H1 (cell line): ENCODE measurements at regions not wholly inside any gene's neighbourhood (a gene's known extent, or its start where the extent isn't known, plus 50 kb on each side); places are given as distances from the start of the nearest gene placed in this dataset.

Experiments used
- CTCF ChIA-PET: fragments of 300-600 bp; sonication (Branson Sonifier 250); formaldehyde crosslinking; loops from one replicate; lab custom pipeline; 2021; ENCODE audit not compliant: partially characterized antibody; lab: Charles Lee
- POLR2A ChIA-PET: fragments of 300-600 bp; sonication (Branson Sonifier 250); formaldehyde crosslinking; loops from one replicate; lab custom pipeline; 2021; ENCODE audit warnings: inconsistent platforms; ENCODE audit not compliant: partially characterized antibody; lab: Charles Lee
- DNase-seq, 2 experiments: peaks; one replicate each; pipeline versions ENCODE4 v3.0.0 to v3.0.0-alpha.2; 2010 to 2022; ENCODE audit warnings: low spot score in 2 of 2, low read depth in 1 of 2, mixed read lengths in 1 of 2
- FAIRE-seq: peaks from 2 replicates; lab custom pipeline; 2011; peaks lifted over from hg19 to GRCh38; lab: Jason Lieb, UNC
- H2AFZ ChIP-seq: 2 replicates; pipeline ENCODE4 v1.8.1; 2012; ENCODE audit warnings: low read length, inconsistent platforms
- H2AK5ac ChIP-seq: 2 replicates; pipeline ENCODE4 v1.6.1; 2013; ENCODE audit warnings: low read depth, low read length
- H2BK120ac ChIP-seq: replicated peaks from 2 replicates; pipeline ENCODE3; 2013; ENCODE audit warnings: low read depth, low read length, inconsistent platforms
- H2BK12ac ChIP-seq: 2 replicates; pipeline ENCODE4 v1.6.1; 2013; ENCODE audit warnings: low read depth, low read length
- H2BK15ac ChIP-seq: 2 replicates; pipeline ENCODE4 v1.6.1; 2013; ENCODE audit warnings: low read length
- H2BK20ac ChIP-seq: 2 replicates; pipeline ENCODE4 v1.6.1; 2013; ENCODE audit warnings: low read length
- H2BK5ac ChIP-seq: 2 replicates; pipeline ENCODE4 v1.6.1; 2013; ENCODE audit warnings: low read depth, low read length
- H3K14ac ChIP-seq: 2 replicates; pipeline ENCODE4 v1.6.1; 2013; ENCODE audit warnings: inconsistent platforms; ENCODE audit not compliant: insufficient read length
- H3K18ac ChIP-seq: 2 replicates; pipeline ENCODE4 v1.6.1; 2013; ENCODE audit warnings: low read length; ENCODE audit errors: extremely low read depth
- H3K23ac ChIP-seq: 2 replicates; pipeline ENCODE4 v1.6.1; 2013; ENCODE audit warnings: inconsistent platforms; ENCODE audit not compliant: insufficient read length
- H3K23me2 ChIP-seq: 2 replicates; pipeline ENCODE4 v1.6.1; 2013; ENCODE audit warnings: low read depth, low read length
- H3K27ac ChIP-seq: 2 replicates; pipeline ENCODE4 v1.6.1; 2011; ENCODE audit warnings: low read depth, low read length, inconsistent platforms
- H3K27me3 ChIP-seq, 4 experiments: replicated peaks in 1 of 4; 1 replicate in 1 of 4; 2 replicates in 3 of 4; pipeline versions ENCODE4 v1.6.1 to v1.8.1; 2011 to 2013; ENCODE audit warnings: low read length in 3 of 4, mild to moderate bottlenecking in 3 of 4, inconsistent platforms in 2 of 4, mixed read lengths in 2 of 4, moderate library complexity in 1 of 4; ENCODE audit not compliant: control insufficient read depth in 3 of 4, insufficient read depth in 3 of 4; ENCODE audit errors: extremely low read depth in 1 of 4
- H3K36me3 ChIP-seq, 4 experiments: 2 replicates each; pipeline versions ENCODE4 v1.6.1 to v1.8.1; 2011 to 2013; ENCODE audit warnings: mild to moderate bottlenecking in 4 of 4, low read length in 3 of 4, moderate library complexity in 2 of 4, control low read depth in 1 of 4, inconsistent platforms in 1 of 4; ENCODE audit not compliant: insufficient read depth in 4 of 4, control insufficient read depth in 2 of 4
- H3K4ac ChIP-seq: replicated peaks from 2 replicates; pipeline ENCODE3; 2013; ENCODE audit warnings: low read length, low read depth, mixed read lengths, inconsistent platforms; ENCODE audit not compliant: insufficient read length
- H3K4me1 ChIP-seq, 4 experiments: replicated peaks in 1 of 4; 1 replicate in 1 of 4; 2 replicates in 3 of 4; pipeline versions ENCODE4 v1.6.1 to v1.8.1; 2011 to 2013; ENCODE audit warnings: low read length in 3 of 4, inconsistent platforms in 2 of 4, mixed read lengths in 1 of 4; ENCODE audit not compliant: insufficient read depth in 4 of 4, control insufficient read depth in 3 of 4
- H3K4me2 ChIP-seq, 2 experiments: 2 replicates each; pipeline versions ENCODE4 v1.6.1 to v1.8.1; 2011 to 2013; ENCODE audit warnings: low read depth in 2 of 2, low read length in 2 of 2, control low read depth in 1 of 2, inconsistent platforms in 1 of 2, mild to moderate bottlenecking in 1 of 2; ENCODE audit not compliant: insufficient read depth in 1 of 2
- H3K4me3 ChIP-seq, 4 experiments: fragments of 200-600, 300-600 bp in 1 of 4; sonication (generic), shearing (Covaris generic), sonication (Bioruptor Twin) in 1 of 4; 2 replicates each; pipeline versions ENCODE4 v1.5.1 to v1.8.1; 2011 to 2016; ENCODE audit warnings: low read length in 4 of 4, low read depth in 3 of 4, control low read depth in 2 of 4, inconsistent platforms in 2 of 4, mild to moderate bottlenecking in 2 of 4, mixed read lengths in 1 of 4, moderate library complexity in 1 of 4; ENCODE audit not compliant: insufficient read depth in 2 of 4; ENCODE audit errors: extremely low read depth in 1 of 4
- H3K56ac ChIP-seq: replicated peaks from 2 replicates; pipeline ENCODE3; 2013; ENCODE audit warnings: low read depth, mild to moderate bottlenecking, mixed read lengths, low read length, inconsistent platforms; ENCODE audit not compliant: insufficient read length
- H3K79me1 ChIP-seq: 2 replicates; pipeline ENCODE4 v1.6.1; 2013; ENCODE audit warnings: low read depth, low read length, control low read depth
- H3K79me2 ChIP-seq, 2 experiments: 2 replicates each; pipeline versions ENCODE4 v1.6.1 to v1.8.1; 2012 to 2013; ENCODE audit warnings: low read length in 2 of 2, mild to moderate bottlenecking in 2 of 2, inconsistent platforms in 1 of 2; ENCODE audit not compliant: insufficient read depth in 2 of 2, control insufficient read depth in 1 of 2
- H3K9ac ChIP-seq, 4 experiments: replicated peaks in 1 of 4; 1 replicate in 1 of 4; 2 replicates in 3 of 4; pipeline versions ENCODE4 v1.6.1 to v1.8.1; 2011 to 2013; ENCODE audit warnings: low read depth in 3 of 4, low read length in 3 of 4, control low read depth in 2 of 4, mild to moderate bottlenecking in 2 of 4, moderate library complexity in 2 of 4, inconsistent platforms in 1 of 4; ENCODE audit errors: extremely low read depth in 1 of 4
- H3K9me3 ChIP-seq, 2 experiments: 2 replicates each; pipeline versions ENCODE4 v1.6.1 to v1.8.1; 2012 to 2013; ENCODE audit warnings: mild to moderate bottlenecking in 2 of 2, moderate library complexity in 2 of 2, control low read depth in 1 of 2, inconsistent platforms in 1 of 2, low read depth in 1 of 2, low read length in 1 of 2, mixed read lengths in 1 of 2; ENCODE audit not compliant: insufficient read depth in 2 of 2
- H4K20me1 ChIP-seq, 2 experiments: replicated peaks in 1 of 2; 2 replicates each; pipeline versions ENCODE3 to v1.8.1; 2011 to 2013; ENCODE audit warnings: inconsistent platforms in 2 of 2, low read length in 2 of 2, mild to moderate bottlenecking in 1 of 2; ENCODE audit not compliant: insufficient read depth in 2 of 2, control insufficient read depth in 1 of 2
- H4K5ac ChIP-seq: 2 replicates; pipeline ENCODE4 v1.6.1; 2013; ENCODE audit warnings: low read length, low read depth, mixed read lengths, inconsistent platforms; ENCODE audit not compliant: insufficient read length
- H4K8ac ChIP-seq: 2 replicates; pipeline ENCODE4 v1.8.0; 2013; ENCODE audit warnings: mild to moderate bottlenecking, moderate library complexity, low read length, inconsistent platforms; ENCODE audit not compliant: insufficient read depth; ENCODE audit errors: extremely low read depth
- H4K91ac ChIP-seq: replicated peaks from 2 replicates; pipeline ENCODE3; 2013; ENCODE audit warnings: low read length, mixed read lengths, inconsistent platforms; ENCODE audit not compliant: insufficient read length
- ASH2L ChIP-seq: fragments of 200-600, 300-600 bp; sonication (generic); IDR thresholded peaks from one replicate; pipeline ENCODE4 v1.7.1; 2017; ENCODE audit warnings: low read length
- BACH1 ChIP-seq: IDR thresholded peaks from 2 replicates; pipeline ENCODE4 v1.6.1; 2012; ENCODE audit warnings: low read length, improper control_type of control experiment
- BRCA1 ChIP-seq: IDR thresholded peaks from 2 replicates; pipeline ENCODE4 v1.6.1; 2012; ENCODE audit warnings: low read depth, low read length, improper control_type of control experiment
- CREB1 ChIP-seq: IDR thresholded peaks from 2 replicates; pipeline ENCODE4 v1.6.1; 2012; ENCODE audit warnings: inconsistent platforms
- EGR1 ChIP-seq: IDR thresholded peaks from 2 replicates; pipeline ENCODE4 v1.6.1; 2011; ENCODE audit warnings: low read depth, low read length, borderline replicate concordance
- SIX5 ChIP-seq: IDR thresholded peaks from 2 replicates; pipeline ENCODE4 v1.6.1; 2011; ENCODE audit warnings: mild to moderate bottlenecking, low read depth, low read length
- SP2 ChIP-seq: IDR thresholded peaks from 2 replicates; pipeline ENCODE4 v1.6.1; 2012; ENCODE audit warnings: mild to moderate bottlenecking, low read length, inconsistent platforms
- SUZ12 ChIP-seq: fragments of 200-600 bp; sonication (generic); IDR thresholded peaks from 2 replicates; pipeline ENCODE4 v1.6.1; 2012; ENCODE audit warnings: mild to moderate bottlenecking, inconsistent platforms, low read length, moderate library complexity, mixed read lengths
- WGBS, 2 experiments: shearing (Covaris generic) in 1 of 2; methylation state at CpG; one replicate each; pipeline versions ENCODE4 v1.1.6 to v1.1.7; 2013 to 2015; ENCODE audit warnings: low lambda C conversion rate in 2 of 2, mixed read lengths in 2 of 2, inconsistent platforms in 1 of 2, low coverage in 1 of 2, missing lambda C conversion rate in 1 of 2; ENCODE audit not compliant: insufficient replicate concordance in 2 of 2, insufficient coverage in 1 of 2, insufficient read length in 1 of 2; ENCODE audit errors: extremely low coverage in 1 of 2, missing lambda C conversion rate in 1 of 2; 5-methylcytosine and 5-hydroxymethylcytosine counted together

DNA sequence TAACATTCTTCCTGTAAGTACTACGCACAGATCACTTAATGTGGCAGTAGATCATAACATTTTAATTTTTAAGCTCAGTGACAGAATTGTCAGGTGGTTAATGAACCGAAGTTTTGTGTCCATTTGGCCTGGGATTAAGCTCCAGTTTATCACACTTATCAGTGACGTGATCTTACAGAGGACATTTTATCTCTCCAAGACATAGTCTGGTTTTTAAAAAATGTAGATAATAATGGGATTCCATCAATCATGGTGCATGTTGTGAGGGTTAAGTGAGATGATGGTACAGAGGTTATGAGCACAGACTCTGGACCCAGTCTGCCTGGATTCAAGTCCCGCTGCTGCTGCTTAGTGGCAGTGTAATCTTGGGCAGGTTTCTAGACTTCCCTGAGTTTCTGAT lies 66.0 kb upstream of the ZFAND5 start:
- Histone ChIP-seq H3K23ac (no peak overlapping the region), H3K4me3 (no peak overlapping the region), H2BK20ac (no peak overlapping the region), H2BK5ac (no peak overlapping the region), H4K8ac (no peak overlapping the region), H2AFZ (no peak overlapping the region), H3K18ac (no peak overlapping the region), H3K79me1 (no peaks in the 10 kb centered on the region), H3K27ac (no peak overlapping the region), H2BK15ac (no peak overlapping the region), H3K79me2 (no peaks in the 10 kb centered on the region), H3K14ac (no peak overlapping the region), H3K4me1 (peaks cover 0 to 5% (median under 1%) of the 10 kb centered on the region in 4 experiments; a peak in 1 of 7 replicates), H2BK12ac (no peak overlapping the region), H2AK5ac (no peak overlapping the region), H4K5ac (no peak overlapping the region), H3K56ac (no peak overlapping the region), H2BK120ac (no peak overlapping the region), H3K4ac (no peak overlapping the region), H4K20me1 (no peaks in the 10 kb centered on the region), H3K9ac (no peak overlapping the region), H4K91ac (no peak overlapping the region), H3K27me3 (no peaks in the 10 kb centered on the region), H3K9me3 (no peaks in the 10 kb centered on the region), H3K36me3 (no peaks in the 10 kb centered on the region), H3K23me2 (no peaks in the 10 kb centered on the region), H3K4me2 (no peak overlapping the region)
- POLR2A ChIA-PET, result interaction anchor here (0.6 kb wide), 1 partner anchor 146 kb away, joined by 3 read pairs; no protein-coding TSS in a partner anchor
- FAIRE-seq, result no peak
- WGBS, 2 experiments, result 90% methylated on average over 4 of the region's 4 CpGs; no CpG with 5 or more reads in 1 of the 2 experiments
- CTCF ChIA-PET, result interaction anchor here (0.6 to 1.4 kb wide), 2 partner anchors 8 to 245 kb away, joined by 3 read pairs; no protein-coding TSS in a partner anchor
- DNase-seq, result no peak
- TF ChIP-seq CREB1 (no peak), BRCA1 (no peak), SIX5 (no peak), SUZ12 (no peak), ASH2L (no peak), SP2 (no peak), BACH1 (no peak), EGR1 (no peak)
